HG03025 (cell line): ENCODE measurements at regions not wholly inside any gene's neighbourhood (a gene's known extent, or its start where the extent isn't known, plus 50 kb on each side); places are given as distances from the start of the nearest gene placed in this dataset.

ENCODE experiments used
- ATAC-seq: cut with Tn5 transposase; IDR thresholded peaks from one replicate; pipeline ENCODE4 v1.9.1; 2021; ENCODE audit warnings: mild to moderate bottlenecking, moderate library complexity; ENCODE audit not compliant: unreplicated experiment, low FRiP score

DNA sequence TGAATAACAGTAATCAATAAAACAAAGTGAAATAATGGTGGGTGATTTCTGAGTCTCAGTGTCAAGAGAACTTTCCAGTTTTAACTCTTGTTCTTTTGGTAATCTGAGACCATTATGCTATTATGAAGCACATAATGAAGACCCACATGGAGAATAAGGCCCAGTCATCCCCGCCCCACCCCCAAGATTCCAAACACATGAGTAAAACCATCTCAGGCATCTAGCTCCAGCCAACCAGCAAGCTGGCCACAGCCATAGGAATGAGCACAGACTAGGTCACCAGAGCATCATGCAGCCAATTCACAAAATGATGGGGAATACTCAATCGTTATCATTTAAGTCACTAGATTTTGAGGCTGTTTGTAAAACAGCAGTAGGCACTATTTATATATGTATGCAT, 1769.0 kb upstream of the PCDH20 start:
- ATAC-seq = no peak

DNA sequence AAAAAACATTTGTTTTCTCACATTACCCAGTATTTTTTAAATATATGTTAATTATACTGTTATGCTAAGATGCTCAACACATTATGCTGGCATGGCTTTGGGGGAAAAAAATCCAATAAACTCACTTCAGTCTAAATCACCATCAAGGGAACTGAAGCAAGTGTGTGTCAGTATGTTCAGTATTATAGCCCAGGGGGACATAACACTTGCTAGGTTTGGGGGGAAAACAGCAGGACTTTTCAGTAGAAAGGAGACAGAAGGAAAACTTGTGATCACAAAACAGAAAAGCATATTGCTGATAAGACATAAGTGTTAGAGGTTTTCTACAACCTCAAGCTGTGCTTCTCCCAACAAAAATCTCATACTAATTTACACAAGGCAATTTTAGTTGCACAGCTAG, 1759.9 kb upstream of the PCDH20 start:
- ATAC-seq = no peak

GRCh38 chr13:63167699-63168337, 1752.2 kb upstream of the PCDH20 start:
- no peak for ATAC-seq

DNA sequence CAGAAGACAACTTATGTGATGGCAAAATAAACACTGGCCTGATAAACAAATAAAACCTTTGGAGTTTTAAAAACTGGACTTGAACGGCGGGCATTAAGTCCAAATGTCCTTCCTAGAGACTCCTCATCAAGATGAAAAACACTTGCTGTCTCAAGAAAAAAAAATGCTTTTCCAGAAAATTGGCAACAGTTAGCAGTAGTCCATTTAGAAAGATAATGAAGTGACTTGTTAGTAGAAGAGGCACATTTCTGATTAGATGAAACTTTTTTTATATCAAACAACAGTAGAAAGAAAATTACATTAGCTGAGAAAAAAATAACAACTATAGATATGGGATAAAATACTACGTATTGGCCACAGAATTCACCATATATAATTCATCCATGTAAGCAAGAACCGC, 1750.7 kb upstream of the PCDH20 start:
- no peak for ATAC-seq

GRCh38 chr13:63163903-63164302, 1748.3 kb upstream of the PCDH20 start:
- no peak for ATAC-seq

DNA sequence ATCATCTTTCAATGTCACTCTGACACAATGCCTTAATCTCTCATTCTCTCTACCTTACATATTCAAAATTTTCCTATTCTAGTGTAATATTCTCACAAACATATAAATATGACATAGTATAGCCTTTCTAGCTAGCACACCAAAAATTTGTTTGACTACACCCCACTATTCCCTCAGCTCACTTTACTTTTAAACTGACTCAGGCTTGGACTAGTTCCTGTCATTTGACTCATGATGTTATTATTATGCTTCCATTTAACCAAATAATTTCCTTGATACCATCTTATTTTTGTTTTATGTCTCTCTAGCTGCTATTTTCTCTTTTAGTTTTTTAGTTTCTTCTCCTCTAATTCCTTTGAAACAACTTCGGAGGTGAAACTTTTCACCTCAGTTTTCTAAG, 1745.6 kb upstream of the PCDH20 start:
- ATAC-seq = no peak

- no peak for ATAC-seq
These were observed 1741.2 kb upstream of the PCDH20 start for GRCh38 chr13:63156816-63157215.

GRCh38 chr13:63149375-63149774, 1733.7 kb upstream of the PCDH20 start:
- no peak for ATAC-seq

DNA sequence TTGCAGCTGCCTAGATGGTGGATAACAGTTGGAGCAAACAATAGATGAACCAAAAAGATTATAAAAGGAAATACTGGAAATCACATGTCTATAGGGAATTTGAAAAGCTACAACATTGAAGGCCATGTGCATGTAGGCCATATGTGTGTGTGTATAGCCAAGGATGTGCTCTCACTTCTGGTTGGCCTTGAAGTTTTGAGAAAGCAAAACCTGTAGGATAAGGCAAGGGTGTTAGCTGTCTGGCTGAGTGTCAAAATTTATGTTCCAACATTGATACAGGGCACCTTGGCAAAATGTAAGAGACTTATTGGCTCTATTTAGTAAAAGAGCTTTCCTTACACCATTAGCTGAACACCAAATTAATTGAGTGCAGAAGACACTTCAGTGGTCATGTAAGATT, 1723.6 kb upstream of the PCDH20 start:
- ATAC-seq = no peak

DNA sequence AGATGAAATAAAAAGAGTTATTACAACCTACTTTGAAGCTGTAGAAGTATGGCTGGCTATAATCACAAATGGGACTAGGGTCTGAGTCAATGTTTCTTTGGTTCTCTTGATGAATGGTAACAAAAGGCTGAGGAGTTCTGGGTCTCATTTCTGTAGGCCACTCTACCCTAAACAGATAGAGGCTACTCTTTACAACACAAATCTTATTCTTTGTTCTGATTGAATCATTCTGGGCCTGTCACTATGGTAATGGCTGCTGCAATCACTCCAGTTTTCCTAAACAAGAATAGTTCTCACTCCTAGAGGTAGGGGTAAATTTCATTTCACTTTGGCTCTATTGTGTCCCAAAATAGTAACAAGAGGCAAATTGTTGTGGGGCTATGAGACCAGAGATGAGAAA, 1714.3 kb upstream of the PCDH20 start:
- ATAC-seq = no peak

DNA sequence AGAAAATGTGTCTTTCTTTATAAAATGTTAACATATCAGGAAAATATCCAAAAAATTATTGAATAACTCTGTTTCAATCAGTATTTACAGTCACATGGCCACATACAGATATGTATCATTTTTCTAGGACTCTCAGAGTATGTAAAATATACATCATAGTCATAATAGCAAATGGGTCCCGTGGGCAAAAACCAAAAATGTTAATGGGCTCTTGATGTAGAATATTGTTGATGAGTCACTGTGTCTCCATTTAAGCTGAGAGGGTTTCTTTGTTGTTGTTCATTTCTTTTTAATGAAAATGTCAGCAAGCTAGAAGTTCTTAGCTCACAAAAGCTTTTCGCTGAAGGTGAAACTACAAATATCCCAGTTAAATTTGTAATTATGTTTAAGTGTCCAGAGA, 1713.1 kb upstream of the PCDH20 start:
- no peak for ATAC-seq

DNA sequence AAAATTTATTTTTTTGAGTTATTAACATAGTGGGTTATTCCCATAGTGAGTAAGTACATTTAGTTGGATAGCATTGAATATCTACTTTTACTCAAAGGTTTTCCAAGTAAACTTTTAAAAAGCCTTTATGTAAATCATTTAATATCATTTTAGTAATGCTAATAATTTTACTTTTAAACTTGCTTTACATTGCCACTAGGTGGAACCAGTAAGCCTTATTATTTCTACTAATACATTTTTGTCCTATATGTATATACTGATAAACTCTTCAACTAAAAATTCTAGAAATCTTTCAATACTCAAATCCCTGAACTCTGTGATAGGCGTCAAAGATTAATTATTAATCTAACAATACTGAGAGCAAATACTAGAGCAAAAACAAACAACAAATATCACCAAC, 1709.2 kb upstream of the PCDH20 start:
- no peak for ATAC-seq

- no peak for ATAC-seq
These were observed 1705.2 kb upstream of the PCDH20 start for GRCh38 chr13:63120883-63121282.

DNA sequence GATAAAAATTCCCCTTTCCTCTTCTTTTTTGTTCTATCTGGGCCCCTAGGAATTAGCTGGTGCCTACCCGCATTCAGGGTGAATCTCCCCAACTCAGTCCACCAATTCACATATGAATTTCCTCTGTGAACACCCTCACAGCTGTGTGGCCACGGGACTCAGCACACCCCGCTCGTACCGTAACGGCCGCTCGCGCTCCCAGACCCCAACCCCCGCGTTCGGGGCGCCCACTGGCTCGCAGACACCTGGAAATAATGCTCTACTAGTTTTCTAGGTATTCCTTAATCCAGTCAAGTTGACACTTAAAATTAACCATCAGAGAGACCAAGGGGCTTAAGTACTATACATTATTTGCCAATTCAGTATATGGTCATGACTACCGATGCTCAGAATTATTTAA, 1702.1 kb upstream of the PCDH20 start:
- no peak for ATAC-seq

- ATAC-seq = no peak
These were observed 1697.2 kb upstream of the PCDH20 start for GRCh38 chr13:63112799-63113395.

GRCh38 chr13:63110466-63110865, 1694.8 kb upstream of the PCDH20 start:
- no peak for ATAC-seq

GRCh38 chr13:63107179-63107943, 1691.7 kb upstream of the PCDH20 start:
- no peak for ATAC-seq

- ATAC-seq = no peak
These were observed 1679.1 kb upstream of the PCDH20 start for GRCh38 chr13:63094717-63095116.

- ATAC-seq = no peak
These were observed 1678.3 kb upstream of the PCDH20 start for GRCh38 chr13:63093907-63094469.

DNA sequence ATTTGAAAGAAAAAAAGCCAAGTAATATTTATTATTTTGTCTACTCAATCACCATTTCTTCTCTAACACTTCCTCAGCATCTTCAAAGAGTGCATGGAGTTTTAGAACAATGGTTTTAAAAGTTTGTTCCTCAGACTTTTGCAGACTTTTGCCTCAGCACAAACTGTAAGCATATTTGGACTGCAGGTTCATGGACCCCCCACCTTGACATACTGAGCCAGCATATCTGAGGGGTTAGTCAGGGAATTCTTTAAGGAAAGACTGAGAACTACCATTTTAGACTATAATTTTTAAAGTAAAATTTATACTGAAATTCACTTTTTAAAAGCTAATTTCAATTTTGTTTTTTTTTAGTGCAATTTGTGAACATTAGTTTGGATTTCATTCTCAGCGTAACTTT, 1676.8 kb upstream of the PCDH20 start:
- no peak for ATAC-seq

DNA sequence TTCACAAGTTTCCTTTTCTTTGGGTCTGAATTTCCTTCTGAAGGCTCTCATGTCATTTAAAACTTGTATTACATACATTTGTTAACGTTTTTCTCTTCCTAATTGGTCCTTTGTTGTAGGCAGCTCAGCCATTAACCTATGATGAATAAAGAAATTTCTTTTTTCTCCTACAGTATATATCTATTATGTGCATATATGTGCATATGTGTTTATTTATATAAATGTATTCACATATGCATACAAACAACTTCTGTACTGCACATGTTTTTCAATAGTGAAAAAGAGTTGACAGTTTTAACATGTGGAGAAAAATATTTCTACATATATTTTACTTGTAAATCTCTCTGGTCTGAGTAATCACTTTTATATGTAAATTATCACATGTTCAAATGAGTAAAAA, 1674.9 kb upstream of the PCDH20 start:
- no peak for ATAC-seq

DNA sequence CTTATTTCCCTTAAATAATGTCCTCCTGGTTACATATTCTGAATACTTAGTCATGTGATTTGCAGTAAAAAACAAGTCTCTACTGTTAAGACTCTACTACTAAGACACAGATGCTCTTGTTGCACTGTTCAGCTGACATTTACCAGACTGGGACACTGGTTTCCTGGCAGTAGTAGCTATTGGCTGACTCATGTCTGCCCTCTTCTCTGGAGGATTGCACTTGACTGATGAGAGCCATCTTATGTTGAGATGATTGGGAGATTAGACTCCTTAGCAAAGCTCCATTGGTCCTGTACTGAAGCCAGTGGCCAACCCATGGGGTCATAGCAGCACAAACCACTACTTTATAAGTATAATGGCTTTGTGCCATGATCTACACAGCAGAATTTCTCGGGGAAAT, 1672.6 kb upstream of the PCDH20 start:
- no peak for ATAC-seq
